ENCODE measurements at regions not wholly inside any gene's neighbourhood (a gene's known extent, or its start where the extent isn't known, plus 50 kb on each side); places are given as distances from the start of the nearest gene placed in this dataset.

GRCh38 chr17:77509089-77509488 lies 368.3 kb downstream of the SEC14L1 start:
- no peak for TF ChIP-seq CTCF (IDR thresholded peaks at IDR 0.05)
- TF ChIP-seq POLR2A (IDR thresholded peaks at IDR 0.05) = no peak
